Right hindlimb (tissue), 1 donor: ENCODE measurements at regions not wholly inside any gene's neighbourhood (a gene's known extent, or its start where the extent isn't known, plus 50 kb on each side); places are given as distances from the start of the nearest gene placed in this dataset.
"Not testable (repeated sequence)": the region's sequence is repeated elsewhere in the genome, so short reads cannot be mapped to it uniquely, and the experiment has no call there.

Experiments
- DNase-seq: peaks from one replicate; pipeline ENCODE4 v3.0.0-alpha.2; 2018

DNA sequence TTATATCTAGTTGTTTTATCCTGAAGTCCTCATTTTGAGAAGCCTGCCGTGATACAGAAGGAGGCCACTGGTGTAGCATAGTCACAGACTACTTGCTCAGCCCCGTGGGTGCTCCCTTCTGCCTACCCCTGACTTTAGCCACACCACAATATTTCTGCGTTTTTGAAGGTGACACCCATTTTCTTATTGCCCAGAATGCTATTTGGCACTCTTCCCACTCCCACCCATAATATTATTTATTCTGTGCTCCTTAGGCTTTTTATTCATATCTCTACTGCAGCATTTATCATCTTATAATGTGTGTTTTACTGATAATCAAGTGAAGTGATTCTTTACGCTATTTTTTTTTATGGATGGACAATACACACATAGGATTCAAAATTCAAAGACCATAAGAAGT, 107.3 kb downstream of the OR2B2 start:
- DNase-seq = no peak

- no peak for DNase-seq
These were observed 111.3 kb downstream of the OR2B2 start for GRCh38 chr6:27800731-27801373.

- no peak for DNase-seq
These were observed 114.2 kb downstream of the OR2B2 start for GRCh38 chr6:27797960-27798359.

GRCh38 chr6:27796736-27797481, 115.3 kb downstream of the OR2B2 start:
- not testable (repeated sequence) for DNase-seq

- peak; percentile 57 for DNase-seq
These were observed 116.3 kb downstream of the OR2B2 start for GRCh38 chr6:27795697-27796494.

DNA sequence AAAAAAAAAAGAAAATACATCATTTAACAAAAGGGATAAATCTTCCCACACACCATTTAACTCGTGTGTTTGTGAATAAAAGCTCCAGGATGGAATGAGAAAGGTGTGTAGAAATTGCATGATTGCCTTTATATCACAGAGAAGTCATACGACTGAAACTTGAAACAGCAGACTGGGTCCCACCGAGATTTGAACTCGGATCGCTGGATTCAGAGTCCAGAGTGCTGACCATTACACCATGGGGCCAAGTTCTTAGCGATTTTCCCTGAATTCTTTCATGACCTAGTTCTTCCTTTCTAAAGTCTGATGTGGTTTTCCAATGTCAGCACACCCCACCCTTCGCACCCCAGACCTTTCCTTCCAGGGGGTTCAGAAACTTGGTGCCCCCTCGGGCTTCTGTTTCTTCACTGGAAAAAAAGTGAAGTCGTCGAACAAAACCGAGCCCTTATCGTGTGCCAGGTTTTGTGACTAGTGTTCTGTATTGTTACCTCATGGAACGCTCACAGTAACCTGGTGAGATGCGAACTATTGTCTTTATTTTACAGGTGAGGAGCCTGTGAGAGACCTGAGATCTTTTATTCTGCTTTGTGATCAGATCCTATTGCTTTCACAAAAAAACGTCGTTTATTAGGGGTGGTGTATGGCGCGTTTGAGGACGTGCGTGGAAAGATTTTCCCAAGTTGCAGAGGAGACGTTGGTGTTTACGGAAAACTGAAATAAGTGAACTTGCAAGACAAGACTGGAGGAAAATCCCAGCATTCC, 120.8 kb downstream of the OR2B2 start:
- peak; percentile 76 for DNase-seq

DNA sequence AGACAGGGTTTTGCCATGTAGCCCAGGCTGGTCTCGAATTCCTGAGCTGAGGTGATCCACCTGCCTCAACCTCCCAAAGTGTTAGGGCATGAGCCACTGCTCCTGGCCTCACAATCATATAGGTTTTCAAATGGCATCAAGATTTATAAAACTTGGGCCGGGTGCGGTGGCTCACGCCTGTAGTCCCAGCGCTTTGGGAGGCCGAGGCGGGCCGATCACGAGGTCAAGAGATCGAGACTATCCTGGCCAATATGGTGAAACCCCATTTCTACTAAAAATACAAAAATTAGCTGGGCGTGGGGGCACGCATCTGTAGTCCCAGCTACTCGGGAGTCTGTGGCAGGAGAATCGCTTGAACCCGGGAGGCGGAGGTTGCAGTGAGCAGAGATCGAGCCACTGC, 123.8 kb downstream of the OR2B2 start:
- not testable (repeated sequence) for DNase-seq

- no peak for DNase-seq
These were observed 126.1 kb downstream of the OR2B2 start for GRCh38 chr6:27786048-27786447.

GRCh38 chr6:27785294-27785693, 126.9 kb downstream of the OR2B2 start:
- DNase-seq = no peak

DNA sequence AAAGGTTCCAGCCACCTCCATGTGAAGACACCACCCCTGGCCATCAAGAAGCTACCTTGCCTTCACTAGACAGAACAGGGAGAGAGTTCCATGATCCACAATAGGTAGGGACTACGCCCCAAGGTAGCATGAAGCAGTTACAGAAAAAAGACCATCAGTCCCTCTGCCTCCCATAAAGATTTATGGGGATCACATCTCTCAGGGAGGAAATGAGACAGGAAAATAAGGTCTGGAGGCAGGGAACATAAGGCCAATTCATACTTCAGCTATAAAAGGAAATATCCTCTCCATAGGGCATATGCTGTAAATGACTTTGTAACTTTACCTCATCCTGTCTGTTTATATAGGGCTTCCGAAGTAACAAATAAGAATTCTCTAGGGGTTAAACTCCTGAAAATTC, 129.4 kb downstream of the OR2B2 start:
- no peak for DNase-seq

DNA sequence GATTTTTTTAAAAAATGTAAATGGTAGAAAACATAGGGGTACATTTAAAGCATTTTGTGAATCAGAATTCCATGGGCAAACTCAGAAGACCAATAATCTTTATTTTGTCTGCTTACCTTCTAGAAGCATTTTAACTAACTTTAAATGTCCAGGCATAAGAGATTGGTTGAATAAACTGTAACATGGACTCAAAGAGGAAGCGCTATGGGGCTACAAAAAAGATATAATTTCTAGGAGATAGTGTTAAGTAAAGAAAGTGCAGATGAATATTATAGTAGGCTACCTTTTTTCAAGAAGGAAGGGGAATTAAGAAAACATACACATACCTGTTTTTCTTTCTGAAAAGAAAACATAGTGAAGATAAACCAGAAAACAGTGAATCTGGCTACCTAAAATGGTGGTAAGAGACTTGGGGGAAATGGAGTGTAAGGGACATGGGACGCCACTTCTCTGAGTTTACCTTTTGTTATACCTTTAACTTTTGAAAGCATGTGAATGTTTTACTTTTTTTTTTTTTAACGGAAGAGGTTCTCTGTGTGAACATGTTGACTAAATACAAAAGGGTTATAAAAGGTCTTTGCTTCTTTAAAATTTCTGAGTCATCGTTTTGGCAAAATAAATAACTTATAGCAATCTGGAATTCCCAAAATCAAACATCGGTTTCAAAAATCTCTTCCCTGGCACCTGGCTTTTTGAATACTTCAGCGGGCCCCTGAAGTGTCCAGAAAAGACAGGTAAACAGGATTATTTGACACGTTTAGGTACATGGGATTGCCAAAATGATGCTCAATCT, 133.4 kb downstream of the OR2B2 start:
- no peak for DNase-seq

GRCh38 chr6:27777614-27778355, 134.4 kb downstream of the OR2B2 start:
- no peak for DNase-seq

DNA sequence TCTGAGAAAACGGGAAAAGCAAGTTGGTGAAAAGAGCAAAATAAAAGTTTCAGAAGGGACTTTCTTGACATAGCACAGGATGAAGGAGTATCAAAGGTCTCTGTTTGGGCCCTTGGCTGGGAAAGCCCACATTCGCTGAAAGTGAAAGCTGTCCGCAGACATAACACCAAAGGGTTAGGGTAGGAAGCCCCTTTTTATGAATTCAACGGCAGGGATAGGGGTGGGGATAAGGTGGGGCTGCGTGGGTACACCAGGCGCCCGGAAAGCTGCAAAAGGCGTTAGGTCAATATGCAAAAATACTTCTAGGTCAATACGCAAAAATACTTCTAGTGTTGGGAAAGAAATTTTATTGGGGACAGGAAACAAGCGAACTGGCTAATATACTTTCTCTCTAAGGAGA, 135.1 kb downstream of the OR2B2 start:
- no peak for DNase-seq

DNA sequence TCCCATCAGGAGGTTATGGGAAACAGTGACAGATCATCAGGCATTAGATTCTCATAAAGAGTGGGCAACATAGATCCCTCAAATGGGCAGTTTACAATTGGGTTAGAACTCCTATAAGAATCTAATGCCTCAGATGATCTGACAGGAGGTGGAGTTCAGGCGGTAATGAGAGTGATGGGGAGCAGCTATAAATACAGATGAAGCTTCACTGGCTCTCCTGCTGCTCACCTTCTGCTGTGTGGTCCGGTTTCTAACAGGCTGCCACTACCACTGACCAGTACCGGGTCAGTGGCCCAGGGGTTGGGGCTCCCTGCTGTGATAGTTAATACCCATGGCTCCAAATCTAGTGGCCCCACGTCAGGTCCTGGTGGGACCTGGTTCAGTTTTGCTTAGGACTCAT, 135.7 kb downstream of the OR2B2 start:
- no peak for DNase-seq

- DNase-seq = no peak
These were observed 136.4 kb downstream of the OR2B2 start for GRCh38 chr6:27775796-27776184.

GRCh38 chr6:27775138-27775795, 136.9 kb downstream of the OR2B2 start:
- not testable (repeated sequence) for DNase-seq

GRCh38 chr6:27774264-27774600, 138.0 kb downstream of the OR2B2 start:
- not testable (repeated sequence) for DNase-seq

DNA sequence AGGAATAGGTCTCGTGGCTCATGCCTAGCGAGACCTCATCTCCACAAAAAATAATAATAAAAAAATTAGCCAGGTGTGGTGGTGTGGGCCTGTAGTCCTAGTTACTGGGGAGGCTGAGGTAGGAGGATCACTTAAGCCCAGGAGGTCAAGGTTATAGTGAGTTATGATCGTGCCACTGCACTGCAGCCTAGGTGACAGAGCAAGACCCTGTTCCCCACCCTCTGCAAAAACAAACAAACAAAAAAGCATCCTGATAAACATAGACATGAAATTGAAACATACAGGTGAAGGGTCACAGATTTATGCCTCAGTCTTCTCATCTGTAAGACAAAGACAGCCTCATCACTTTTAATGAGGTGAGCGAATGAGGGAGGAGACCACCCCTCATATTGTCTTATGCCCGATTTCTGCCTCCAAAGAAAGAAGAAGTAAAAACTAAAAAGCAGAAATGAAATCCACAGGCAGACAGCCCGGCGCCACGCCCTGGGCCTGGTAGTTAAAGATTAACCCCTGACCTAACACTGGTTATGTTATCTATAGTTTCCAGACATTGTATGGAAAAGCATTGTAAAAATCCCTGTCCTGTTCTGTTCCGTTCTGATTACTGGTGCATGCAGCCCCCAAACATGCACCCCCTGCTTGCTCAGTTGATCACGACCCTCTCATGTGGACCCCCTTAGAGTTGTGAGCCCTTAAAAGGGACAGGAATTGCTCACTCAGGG, 138.5 kb downstream of the OR2B2 start:
- DNase-seq = not testable (repeated sequence)

DNA sequence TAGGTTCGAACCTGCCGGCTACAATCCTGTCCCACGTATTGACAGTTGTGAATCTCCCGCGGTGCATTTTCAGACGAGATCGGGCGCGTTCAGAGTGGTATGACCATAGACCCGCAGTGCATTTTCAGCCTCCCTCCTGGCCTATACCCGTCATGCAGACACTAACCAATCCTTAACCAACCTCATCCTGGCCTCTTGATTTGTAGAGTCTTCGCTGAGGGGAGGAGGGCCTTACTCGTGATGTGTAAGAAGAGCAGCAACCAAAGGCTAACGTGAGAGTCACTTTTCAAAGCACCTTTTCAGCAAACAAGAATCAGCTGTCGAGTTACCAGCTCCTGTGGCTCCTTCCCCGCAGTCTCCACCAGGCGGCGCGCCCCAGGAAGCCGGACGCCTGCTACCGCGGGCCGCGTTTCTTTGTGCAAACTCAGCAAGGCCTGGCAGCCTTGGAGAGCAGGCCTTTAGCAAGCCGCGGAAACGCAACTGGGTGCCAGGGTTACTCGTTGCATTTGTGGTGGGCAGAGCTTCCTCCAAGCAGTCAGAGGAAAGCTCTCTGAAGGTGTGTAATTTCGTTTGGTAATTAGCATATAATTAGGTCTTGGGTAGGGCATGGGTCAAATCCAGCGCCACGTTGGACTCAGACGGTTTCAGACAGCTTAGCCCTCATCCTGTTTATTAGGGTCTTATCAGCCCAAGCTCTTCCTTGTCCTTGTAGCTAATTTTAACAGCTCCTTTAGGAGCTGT, 139.8 kb downstream of the OR2B2 start:
- DNase-seq = peak; percentile 90

- no peak for DNase-seq
These were observed 141.0 kb downstream of the OR2B2 start for GRCh38 chr6:27771235-27771634.
